AG04450 (cell line): ENCODE measurements at regions not wholly inside any gene's neighbourhood (a gene's known extent, or its start where the extent isn't known, plus 50 kb on each side); places are given as distances from the start of the nearest gene placed in this dataset.

Experiments used
- CTCF ChIA-PET: fragments of 300-600, 350-600 bp; formaldehyde crosslinking; extraction: SDS; loops from one replicate; lab custom pipeline; 2022; ENCODE audit warnings: antibody characterized with exemption, inconsistent platforms; lab: Charles Lee
- POLR2A ChIA-PET: fragments of 350-600 bp; formaldehyde crosslinking; extraction: SDS; loops from one replicate; lab custom pipeline; 2021; ENCODE audit warnings: antibody characterized with exemption, inconsistent platforms; lab: Yijun Ruan, JAX
- DNase-seq: peaks from one replicate; pipeline ENCODE4 v3.0.0-alpha.2; 2011; ENCODE audit warnings: low read depth, low spot score
- H3K27ac ChIP-seq: one replicate; pipeline ENCODE4 v1.5.1; 2012; ENCODE audit warnings: low read depth, low read length, control low read depth
- H3K27me3 ChIP-seq: one replicate; pipeline ENCODE4 v1.6.0; 2012; ENCODE audit warnings: low read length; ENCODE audit not compliant: control insufficient read depth, insufficient read depth
- H3K4me3 ChIP-seq: 2 replicates; pipeline ENCODE4 v1.5.1; 2011; ENCODE audit warnings: mild to moderate bottlenecking, low read depth, low read length, control low read depth
- H3K9me3 ChIP-seq: 2 replicates; pipeline ENCODE4 v1.5.1; 2012; ENCODE audit warnings: low read length; ENCODE audit not compliant: control insufficient read depth, insufficient read depth
- CTCF ChIP-seq: IDR thresholded peaks from 2 replicates; pipeline ENCODE4 v1.5.1; 2011; ENCODE audit warnings: low read depth, low read length, control low read depth, inconsistent platforms

GRCh38 chr7:125605241-125605640 lies 675.6 kb upstream of the POT1 start:
- Histone ChIP-seq H3K27me3 (no peaks in the 10 kb centered on the region), H3K9me3 (peaks cover 3% of the 10 kb centered on the region; the same call in 1 of the 2 replicates), H3K27ac (no peak overlapping the region), H3K4me3 (no peak overlapping the region)
- CTCF ChIA-PET = no interaction called here
- POLR2A ChIA-PET = no interaction called here
- TF ChIP-seq CTCF = no peak
- no peak for DNase-seq

- TF ChIP-seq CTCF = no peak
- no peaks in the 10 kb centered on the region for H3K27me3 ChIP-seq
- H3K9me3 ChIP-seq = peaks cover 3% of the 10 kb centered on the region; the same call in 1 of the 2 replicates
- ChIA-PET POLR2A (no interaction called here), CTCF (no interaction called here)
- no peak for DNase-seq
- H3K27ac ChIP-seq = no peak overlapping the region
- no peak overlapping the region for H3K4me3 ChIP-seq
These were observed 672.8 kb upstream of the POT1 start for GRCh38 chr7:125602441-125602840.

GRCh38 chr7:125599387-125599786 lies 669.8 kb upstream of the POT1 start:
- POLR2A ChIA-PET = no interaction called here
- H3K4me3 ChIP-seq = no peak overlapping the region
- H3K27ac ChIP-seq = no peak overlapping the region
- DNase-seq = no peak
- CTCF ChIA-PET = no interaction called here
- H3K27me3 ChIP-seq = no peaks in the 10 kb centered on the region
- no peak for TF ChIP-seq CTCF
- peaks cover 5% of the 10 kb centered on the region; the same call in 1 of the 2 replicates for H3K9me3 ChIP-seq

- ChIA-PET CTCF (no interaction called here), POLR2A (no interaction called here)
These were observed 662.7 kb upstream of the POT1 start for GRCh38 chr7:125592331-125592730.

GRCh38 chr7:125573126-125573525 lies 643.5 kb upstream of the POT1 start:
- TF ChIP-seq CTCF = no peak
- H3K27ac ChIP-seq = no peak overlapping the region
- CTCF ChIA-PET = no interaction called here
- POLR2A ChIA-PET = no interaction called here
- DNase-seq = no peak
- peaks cover 6% of the 10 kb centered on the region; the same call in 1 of the 2 replicates for H3K9me3 ChIP-seq
- H3K4me3 ChIP-seq = no peak overlapping the region
- H3K27me3 ChIP-seq = no peaks in the 10 kb centered on the region

More at GRCh38 chr7:125592331-125592730, 662.7 kb upstream of the POT1 start:
- no peak for TF ChIP-seq CTCF
- no peaks in the 10 kb centered on the region for H3K27me3 ChIP-seq
- H3K9me3 ChIP-seq = peaks cover 4% of the 10 kb centered on the region; the same call in 1 of the 2 replicates
- H3K4me3 ChIP-seq = no peak overlapping the region
- DNase-seq = no peak
- H3K27ac ChIP-seq = no peak overlapping the region
